Coronary artery (tissue), 2 donors: ENCODE measurements at regions not wholly inside any gene's neighbourhood (a gene's known extent, or its start where the extent isn't known, plus 50 kb on each side); places are given as distances from the start of the nearest gene placed in this dataset.

Source experiments
- DNase-seq: peaks from one replicate; pipeline ENCODE4 v3.0.0-alpha.2; 2017; ENCODE audit warnings: low spot score
- H3K27ac ChIP-seq, 2 donors: fragments of 200-600 bp; sonication (generic); one replicate each; pipeline ENCODE4 v1.5.1; 2016 to 2019
- H3K4me3 ChIP-seq: fragments of 200-600 bp; sonication (generic); 2 replicates; pipeline ENCODE4 v1.5.1; 2016; ENCODE audit warnings: mild to moderate bottlenecking, moderate library complexity
- TF ChIP-seq, protein P1 (sequence below): fragments of 200-600 bp; sonication (generic); IDR thresholded peaks from one replicate; pipeline ENCODE4 v1.5.1; 2019; ENCODE audit warnings: antibody characterized with exemption

DNA sequence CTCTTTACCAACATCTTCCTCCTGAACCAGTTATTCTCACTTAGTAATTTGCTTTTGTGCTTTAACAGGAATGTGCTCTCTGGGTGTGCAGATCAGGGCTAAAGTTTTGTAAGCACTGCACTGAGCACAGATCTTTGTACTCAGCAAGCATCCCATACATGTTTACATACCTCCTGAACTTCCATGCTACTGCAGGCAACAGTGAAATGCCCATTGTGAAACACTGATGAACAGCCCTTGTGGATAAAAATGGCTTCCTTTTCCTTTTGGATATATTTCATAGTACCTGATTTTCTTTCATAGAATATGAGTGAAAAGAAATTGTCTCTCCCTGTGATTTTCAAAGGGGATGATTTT lies 855.9 kb downstream of the MCTP2 start:
- H3K4me3 ChIP-seq = no peak overlapping the region
- H3K27ac ChIP-seq = peak overlapping the region in 1 of 2 donors; percentile 23
- TF ChIP-seq, protein P1, sequence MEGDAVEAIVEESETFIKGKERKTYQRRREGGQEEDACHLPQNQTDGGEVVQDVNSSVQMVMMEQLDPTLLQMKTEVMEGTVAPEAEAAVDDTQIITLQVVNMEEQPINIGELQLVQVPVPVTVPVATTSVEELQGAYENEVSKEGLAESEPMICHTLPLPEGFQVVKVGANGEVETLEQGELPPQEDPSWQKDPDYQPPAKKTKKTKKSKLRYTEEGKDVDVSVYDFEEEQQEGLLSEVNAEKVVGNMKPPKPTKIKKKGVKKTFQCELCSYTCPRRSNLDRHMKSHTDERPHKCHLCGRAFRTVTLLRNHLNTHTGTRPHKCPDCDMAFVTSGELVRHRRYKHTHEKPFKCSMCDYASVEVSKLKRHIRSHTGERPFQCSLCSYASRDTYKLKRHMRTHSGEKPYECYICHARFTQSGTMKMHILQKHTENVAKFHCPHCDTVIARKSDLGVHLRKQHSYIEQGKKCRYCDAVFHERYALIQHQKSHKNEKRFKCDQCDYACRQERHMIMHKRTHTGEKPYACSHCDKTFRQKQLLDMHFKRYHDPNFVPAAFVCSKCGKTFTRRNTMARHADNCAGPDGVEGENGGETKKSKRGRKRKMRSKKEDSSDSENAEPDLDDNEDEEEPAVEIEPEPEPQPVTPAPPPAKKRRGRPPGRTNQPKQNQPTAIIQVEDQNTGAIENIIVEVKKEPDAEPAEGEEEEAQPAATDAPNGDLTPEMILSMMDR = no peak
- no peak for DNase-seq

DNA sequence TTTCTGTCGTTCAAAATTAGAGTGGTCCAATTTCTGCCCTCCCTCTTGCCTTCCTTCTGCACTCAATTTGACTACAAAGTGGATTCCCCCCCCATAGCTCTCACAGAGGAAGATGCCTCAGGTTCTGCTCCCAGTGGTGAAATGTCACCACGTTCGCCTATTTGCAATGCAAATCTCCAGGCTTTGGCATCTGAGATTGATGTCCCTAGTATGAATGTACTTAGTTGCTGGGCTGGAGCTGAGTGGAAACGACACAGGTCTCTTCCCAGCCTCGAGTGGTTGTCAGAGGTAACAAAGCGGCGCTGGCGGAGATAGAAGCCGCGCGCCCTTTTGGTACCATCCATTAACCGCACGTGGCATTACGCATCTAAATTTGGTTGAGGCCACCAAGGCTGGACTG lies 860.1 kb downstream of the MCTP2 start:
- no peak overlapping the region for H3K27ac ChIP-seq
- DNase-seq = no peak

DNA sequence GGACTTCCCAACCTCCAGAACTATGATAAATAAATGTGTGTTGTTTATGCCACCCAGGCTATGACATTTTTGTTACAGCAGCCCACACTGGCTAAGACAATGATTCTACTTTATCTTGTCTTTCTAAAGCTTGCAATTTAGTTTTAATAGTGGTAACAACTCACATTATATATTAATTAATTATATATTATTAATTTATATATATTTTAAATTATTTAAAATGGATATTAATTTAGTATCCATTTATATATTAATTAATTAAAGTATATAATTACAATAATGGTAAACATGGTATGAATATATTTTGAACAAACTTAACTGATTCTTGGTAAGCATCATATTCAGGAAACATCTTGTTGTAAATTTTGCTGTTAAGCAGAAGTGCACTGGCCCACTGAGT lies 863.9 kb downstream of the MCTP2 start:
- TF ChIP-seq, protein P1 = no peak

More for the DNA sequence above, 860.1 kb downstream of the MCTP2 start:
- H3K4me3 ChIP-seq = no peak overlapping the region
- TF ChIP-seq, protein P1 = no peak

DNA sequence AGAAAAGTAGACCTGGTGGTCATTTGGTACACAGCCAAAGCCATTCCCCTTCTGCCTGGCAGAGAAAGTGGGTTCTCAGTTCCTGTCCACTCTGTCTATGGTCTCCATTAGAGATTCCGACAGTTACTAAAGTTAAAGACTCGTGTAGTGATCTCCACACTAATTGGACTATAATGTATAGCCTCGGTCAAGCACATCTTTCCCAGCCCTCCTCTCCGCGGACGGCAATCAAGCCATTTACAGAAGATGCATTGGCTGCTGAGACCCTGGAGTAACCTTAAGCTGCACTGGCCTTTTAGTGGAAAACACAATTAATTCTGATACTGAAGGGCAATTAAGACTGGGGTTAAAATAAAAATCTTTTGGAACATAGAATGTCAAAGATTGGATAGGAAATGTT lies 865.3 kb downstream of the MCTP2 start:
- TF ChIP-seq, protein P1 = no peak
- H3K4me3 ChIP-seq = no peak overlapping the region
- DNase-seq = no peak
- H3K27ac ChIP-seq = no peak overlapping the region

More for the DNA sequence above, 863.9 kb downstream of the MCTP2 start:
- no peak for DNase-seq
- H3K27ac ChIP-seq = no peak overlapping the region
- no peak overlapping the region for H3K4me3 ChIP-seq

DNA sequence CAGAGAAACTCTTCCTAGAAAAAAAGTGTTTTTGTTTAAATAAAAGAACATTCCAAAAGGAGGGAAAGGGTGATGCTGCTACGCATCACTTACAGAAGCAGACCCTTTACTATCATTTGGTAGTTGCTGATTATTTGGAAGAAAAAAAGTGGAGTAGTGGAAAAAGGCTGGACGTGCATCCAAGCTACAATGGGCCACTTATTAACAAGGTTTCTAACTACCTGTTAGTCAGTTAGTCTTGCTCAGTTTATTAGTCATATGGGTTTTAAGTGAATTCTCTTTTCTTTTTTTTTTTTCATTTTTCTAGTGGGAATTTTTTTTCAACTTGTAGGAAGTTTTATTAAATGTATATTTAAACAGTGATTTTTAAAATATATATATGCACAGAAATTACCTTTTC lies 866.0 kb downstream of the MCTP2 start:
- no peak for DNase-seq
- Histone ChIP-seq H3K27ac (no peak overlapping the region), H3K4me3 (no peak overlapping the region)
- TF ChIP-seq, protein P1 = no peak

DNA sequence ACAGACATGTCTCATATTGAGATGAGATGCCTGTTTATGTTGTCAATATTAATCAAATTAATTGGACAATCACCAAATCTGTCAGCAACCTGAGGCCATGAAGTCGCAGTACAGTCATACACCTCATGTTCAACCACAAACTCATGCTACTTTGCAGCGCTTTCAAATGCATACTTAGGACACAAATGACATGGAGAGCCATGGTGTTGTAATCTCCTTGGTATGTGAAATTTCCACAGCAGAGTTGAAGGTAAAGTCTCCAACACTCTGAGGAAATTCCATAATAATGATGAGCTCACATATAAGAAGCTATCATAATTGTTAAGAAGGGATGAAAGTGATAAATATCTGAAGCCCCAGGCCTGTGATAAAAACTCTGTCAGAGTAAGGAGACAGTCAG lies 873.9 kb downstream of the MCTP2 start:
- TF ChIP-seq, protein P1 = no peak
- H3K4me3 ChIP-seq = no peak overlapping the region
- no peak overlapping the region for H3K27ac ChIP-seq
- DNase-seq = no peak

DNA sequence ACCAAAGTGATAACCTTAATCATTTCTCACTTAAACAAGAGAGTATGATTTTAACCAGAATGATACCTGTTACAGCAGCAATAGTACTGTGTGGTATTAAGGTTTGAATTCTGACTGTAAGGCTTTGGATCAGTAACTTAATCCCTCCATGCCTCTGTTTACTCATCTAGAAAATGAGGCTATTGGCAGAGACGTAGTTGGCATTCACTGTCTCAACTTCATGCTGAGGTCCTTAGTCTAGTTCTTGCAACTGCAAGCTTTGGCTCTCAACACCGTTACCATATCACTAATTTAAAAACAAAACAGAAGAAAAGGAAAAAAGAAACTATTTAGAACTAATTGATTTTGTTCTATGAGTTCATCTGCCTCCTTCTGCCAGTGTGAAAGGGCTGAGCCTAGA lies 875.4 kb downstream of the MCTP2 start:
- H3K4me3 ChIP-seq = no peak overlapping the region
- TF ChIP-seq, protein P1 = no peak
- DNase-seq = no peak
- no peak overlapping the region for H3K27ac ChIP-seq
